GM18511 (cell line): ENCODE measurements at regions not wholly inside any gene's neighbourhood (a gene's known extent, or its start where the extent isn't known, plus 50 kb on each side); places are given as distances from the start of the nearest gene placed in this dataset.

Experiments
- ATAC-seq: cut with Tn5 transposase; IDR thresholded peaks from one replicate; pipeline ENCODE4 v1.9.1; 2021; ENCODE audit warnings: mild to moderate bottlenecking, moderate library complexity; ENCODE audit not compliant: unreplicated experiment

- ATAC-seq = no peak
These were observed 277.2 kb downstream of the SHQ1 start for GRCh38 chr3:72571052-72571451.

GRCh38 chr3:72569754-72570440 is 278.3 kb downstream of the SHQ1 start:
- ATAC-seq = no peak

GRCh38 chr3:72568083-72568482 is 280.2 kb downstream of the SHQ1 start:
- no peak for ATAC-seq

- ATAC-seq = no peak
These were observed 280.8 kb downstream of the SHQ1 start for GRCh38 chr3:72567474-72567873.

GRCh38 chr3:72565593-72565992 is 282.7 kb downstream of the SHQ1 start:
- no peak for ATAC-seq

GRCh38 chr3:72563690-72564370 is 284.4 kb downstream of the SHQ1 start:
- ATAC-seq = no peak

DNA sequence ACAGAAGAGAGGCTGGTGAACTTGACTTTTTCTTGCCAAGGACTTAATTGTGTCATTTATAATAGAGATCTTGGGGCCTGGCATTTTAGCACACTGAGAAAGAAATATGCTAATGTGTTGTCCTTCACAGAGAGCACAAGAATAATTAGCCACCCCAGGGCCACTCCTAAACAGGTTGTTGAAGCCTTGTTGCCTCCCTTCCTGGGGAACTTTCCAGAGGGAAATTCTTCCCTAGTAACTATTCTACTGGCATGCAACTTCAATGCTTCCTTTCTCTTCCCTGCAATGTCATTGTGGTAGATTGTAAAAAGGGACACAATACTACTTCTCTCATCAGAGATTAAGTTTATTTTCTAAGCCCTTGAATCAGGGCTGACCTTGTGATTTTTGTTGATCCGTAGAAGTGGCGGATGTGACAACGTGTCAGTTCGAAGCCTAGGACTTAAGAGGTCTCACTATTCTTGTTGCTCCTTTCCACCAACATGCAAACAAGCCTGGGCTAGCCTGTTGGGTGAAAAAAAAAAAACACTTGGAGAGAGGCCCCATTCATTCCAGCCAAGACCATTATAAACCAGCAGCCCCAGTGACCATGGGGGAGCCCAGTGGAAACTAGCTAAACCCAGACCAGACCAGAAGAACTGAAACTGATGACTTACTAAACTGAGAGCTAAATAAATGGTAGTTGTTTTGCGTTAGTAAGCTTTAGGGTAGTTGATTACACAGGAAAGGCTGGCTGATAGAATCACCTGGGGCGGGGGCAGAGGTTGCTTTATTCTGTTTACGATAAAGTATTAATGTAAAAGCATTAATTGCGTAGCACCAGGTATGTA is 287.2 kb downstream of the SHQ1 start:
- no peak for ATAC-seq

- no peak for ATAC-seq
These were observed 288.9 kb downstream of the SHQ1 start for GRCh38 chr3:72559385-72559784.

DNA sequence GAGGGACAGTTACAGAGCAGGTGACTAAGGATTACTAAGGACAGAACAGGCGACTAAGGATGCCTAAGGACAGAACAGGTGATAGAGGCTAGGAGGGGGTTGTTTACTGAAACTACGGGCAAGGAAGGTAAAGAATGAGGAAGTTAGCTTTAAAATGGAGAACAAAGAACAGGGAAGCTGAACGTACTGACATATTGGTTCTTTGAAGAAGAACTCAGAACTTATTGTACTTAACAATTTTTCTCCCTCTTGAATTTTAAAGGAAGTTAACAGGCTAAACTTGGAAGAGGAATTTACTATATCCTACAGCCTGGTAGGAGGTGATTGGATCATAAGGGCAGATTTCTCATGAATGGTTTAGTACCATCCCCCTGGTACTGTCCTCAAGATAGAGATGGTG is 290.2 kb downstream of the SHQ1 start:
- ATAC-seq = no peak

DNA sequence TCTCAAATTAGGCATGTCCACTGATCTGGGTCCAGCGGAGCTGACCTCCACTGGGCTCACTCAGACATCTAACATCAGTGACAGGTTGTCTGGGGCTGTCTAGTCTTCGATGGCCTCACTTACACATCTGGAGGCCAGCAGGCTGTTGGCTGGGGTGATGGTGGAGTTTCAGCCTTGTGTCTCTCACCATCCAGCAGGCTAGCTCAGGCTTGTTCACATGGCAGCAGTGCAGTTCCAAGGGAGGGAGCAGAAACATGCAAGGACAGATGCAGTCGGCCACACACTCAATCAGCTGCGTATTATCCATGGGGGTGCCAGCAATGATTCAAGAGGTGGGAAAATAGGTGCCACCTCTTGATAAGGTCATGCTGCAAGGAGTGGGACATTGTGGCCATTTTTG is 292.5 kb downstream of the SHQ1 start:
- no peak for ATAC-seq

DNA sequence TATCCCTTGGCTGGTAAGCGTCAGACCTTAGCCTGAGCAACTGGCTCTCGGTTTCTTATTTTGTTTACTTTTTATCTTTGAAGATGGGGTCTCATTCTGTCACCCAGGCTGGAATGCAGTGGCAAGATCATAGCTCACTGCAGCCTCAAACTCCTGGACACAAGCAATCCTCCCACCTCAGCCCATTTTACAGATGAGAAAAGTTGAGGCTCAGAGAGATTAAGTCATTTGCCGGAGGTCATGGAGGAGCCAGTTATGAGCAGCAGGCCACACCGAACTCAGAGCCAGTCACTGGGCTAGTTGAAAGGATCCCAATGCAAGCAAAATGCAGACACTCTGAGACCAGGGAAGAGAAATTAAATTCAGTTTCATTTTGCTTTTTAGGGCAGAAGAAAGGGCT is 293.6 kb downstream of the SHQ1 start:
- no peak for ATAC-seq

DNA sequence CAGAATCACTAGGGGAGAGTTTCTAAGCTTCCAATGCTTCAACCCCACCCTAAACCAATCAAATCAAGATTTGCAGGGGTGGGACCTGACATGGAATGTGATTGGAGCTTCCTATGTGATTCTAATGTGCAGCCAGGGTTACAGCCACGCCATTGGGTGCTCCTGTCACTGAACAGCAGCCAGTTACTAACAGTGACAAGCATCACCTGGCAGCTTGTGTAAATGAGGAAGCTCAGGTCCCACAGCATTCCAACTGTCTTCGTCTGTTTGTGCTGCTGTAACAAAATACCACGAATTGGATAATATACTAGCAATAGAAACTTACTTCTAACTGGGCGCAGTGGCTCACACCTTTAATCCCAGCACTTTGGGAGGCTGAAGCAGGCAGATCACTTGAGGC is 294.9 kb downstream of the SHQ1 start:
- ATAC-seq = no peak

DNA sequence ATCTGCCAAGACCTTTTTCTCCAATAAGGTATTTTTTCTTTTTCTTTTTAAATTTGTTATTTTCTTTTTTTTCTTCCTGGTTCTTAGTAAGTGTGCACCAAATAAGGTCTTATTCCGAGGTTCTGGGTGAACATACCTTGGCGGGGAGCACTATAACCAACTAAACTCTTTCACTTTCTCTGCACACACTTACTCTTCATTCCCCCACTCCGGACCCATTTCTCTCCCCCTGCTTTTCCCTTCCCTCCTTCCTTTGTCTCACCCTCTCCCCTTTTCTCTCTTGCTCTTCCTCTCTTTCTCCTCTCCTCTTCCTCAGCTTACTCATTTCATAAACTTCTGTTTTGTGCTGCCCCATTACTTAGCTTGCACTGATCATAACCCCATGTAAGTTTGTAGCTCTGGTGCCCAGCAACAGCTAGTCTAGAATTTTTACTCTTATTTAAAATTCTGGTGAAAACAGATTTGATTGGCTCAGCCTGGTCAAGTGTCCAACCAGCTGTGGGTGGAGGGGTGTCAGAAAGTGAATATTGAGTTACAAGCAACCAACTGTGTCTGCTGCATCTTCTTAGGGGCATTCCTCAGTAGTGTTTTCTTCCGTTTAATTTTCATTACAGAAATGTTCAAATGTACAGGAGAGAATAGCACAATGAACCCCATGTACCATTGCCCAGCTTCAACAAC is 297.5 kb downstream of the SHQ1 start:
- no peak for ATAC-seq

DNA sequence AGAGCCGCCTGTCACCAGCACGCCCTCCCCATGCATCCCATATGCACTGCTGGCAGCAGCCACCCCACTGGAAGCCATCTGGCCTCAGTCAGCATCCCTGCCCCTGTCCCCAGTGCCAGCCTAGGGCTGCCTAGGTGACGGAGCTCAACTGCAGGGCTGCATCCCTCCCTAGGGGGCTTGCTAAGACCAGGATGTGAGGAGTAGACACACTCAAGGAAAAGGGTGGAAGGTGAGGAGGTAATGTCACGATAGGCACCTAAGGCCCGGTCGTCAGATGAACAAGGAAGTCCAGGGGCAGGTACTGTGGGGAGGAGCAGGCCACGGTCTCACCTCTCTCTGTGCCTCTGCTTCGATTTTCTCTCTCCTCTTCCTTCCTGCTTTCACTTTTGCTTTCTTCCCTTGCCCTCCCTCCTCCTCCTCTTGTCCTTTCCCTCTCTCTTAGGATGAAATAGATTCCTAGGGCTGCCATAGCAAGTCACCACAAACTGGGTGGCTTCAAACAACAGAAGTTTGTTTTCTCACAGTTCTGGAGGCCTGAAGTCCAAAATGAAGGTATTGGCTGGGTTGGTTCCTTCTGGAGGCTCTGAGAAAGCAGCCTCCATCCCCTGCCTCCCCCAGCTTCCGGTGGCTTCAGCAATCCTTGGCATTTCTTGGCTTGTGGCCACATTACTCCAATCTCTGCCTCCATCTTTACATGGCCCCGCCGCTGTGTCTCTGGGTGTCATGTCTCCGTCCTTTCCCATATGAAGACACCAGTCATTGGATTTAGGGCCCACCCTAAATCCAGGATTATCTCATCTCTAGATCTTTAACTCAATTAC is 298.3 kb downstream of the SHQ1 start:
- ATAC-seq = no peak

GRCh38 chr3:72548981-72549380 is 299.3 kb downstream of the SHQ1 start:
- ATAC-seq = no peak

DNA sequence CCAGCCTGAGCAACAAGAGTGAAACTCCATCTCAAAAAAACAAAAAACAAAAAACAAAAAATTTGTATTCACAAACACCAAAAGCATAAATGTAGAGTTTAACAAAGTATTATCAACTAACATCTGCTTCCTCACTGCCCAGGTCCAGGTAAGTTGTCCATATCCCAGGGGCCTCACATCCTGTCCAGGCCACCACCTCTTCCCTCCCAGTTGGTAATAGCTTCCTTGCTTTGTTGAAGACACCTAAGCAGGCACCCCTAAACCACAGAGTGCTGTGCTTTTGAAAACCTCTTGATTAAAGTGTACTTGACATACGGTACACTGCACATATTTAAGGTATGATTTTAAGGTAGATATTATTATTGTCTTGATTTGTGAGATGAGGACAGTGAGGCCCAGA is 299.8 kb downstream of the SHQ1 start:
- ATAC-seq = no peak

GRCh38 chr3:72547183-72547582 is 301.1 kb downstream of the SHQ1 start:
- no peak for ATAC-seq

GRCh38 chr3:72544239-72544638 is 304.0 kb downstream of the SHQ1 start:
- ATAC-seq = no peak

- no peak for ATAC-seq
These were observed 305.0 kb downstream of the SHQ1 start for GRCh38 chr3:72543246-72543645.

DNA sequence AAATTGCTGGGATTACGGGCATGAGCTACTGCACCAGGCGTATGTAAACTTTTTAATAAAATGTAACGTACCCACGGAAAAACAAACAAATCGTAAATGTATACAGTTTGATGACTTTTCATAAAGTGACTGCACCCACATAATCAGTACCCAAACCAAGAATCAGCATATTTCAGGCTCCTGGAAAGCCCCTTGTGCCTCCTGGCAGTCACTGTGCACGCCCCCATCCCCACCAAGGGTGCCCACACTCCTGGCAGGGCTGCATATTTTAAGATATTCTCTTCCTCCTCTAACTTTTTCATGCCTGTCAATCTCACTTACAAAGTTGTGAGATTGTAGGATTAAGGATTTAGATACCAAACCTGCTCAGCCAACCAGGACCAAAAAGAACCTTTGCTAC is 305.5 kb downstream of the SHQ1 start:
- no peak for ATAC-seq

- ATAC-seq = no peak
These were observed 308.4 kb downstream of the SHQ1 start for GRCh38 chr3:72539856-72540255.
